Prostate gland (tissue), 2 donors: ENCODE measurements at regions not wholly inside any gene's neighbourhood (a gene's known extent, or its start where the extent isn't known, plus 50 kb on each side); places are given as distances from the start of the nearest gene placed in this dataset.

Experiments used
- DNase-seq: peaks from one replicate; pipeline ENCODE4 v3.0.0-alpha.2; 2019; ENCODE audit warnings: low spot score
- H3K27ac ChIP-seq, 2 donors: fragments of 200-600 bp; sonication (generic); 2 replicates each; pipeline ENCODE4 v1.5.1; 2017 to 2019
- H3K27me3 ChIP-seq: fragments of 200-600 bp; sonication (generic); replicated peaks from 2 replicates; pipeline ENCODE4 v1.5.1; 2019; ENCODE audit not compliant: insufficient read depth
- H3K36me3 ChIP-seq, 2 donors: fragments of 200-600 bp; sonication (generic); 1 replicate in 1 of 2; 2 replicates in 1 of 2; pipeline versions ENCODE4 v1.5.1 to v1.8.1; 2017 to 2019
- H3K4me1 ChIP-seq: fragments of 200-600 bp; sonication (generic); replicated peaks from 2 replicates; pipeline ENCODE4 v1.5.1; 2019
- H3K4me3 ChIP-seq, 2 donors: fragments of 200-600 bp; sonication (generic); 2 replicates each; pipeline ENCODE4 v1.5.1; 2017 to 2019
- H3K9me3 ChIP-seq: fragments of 200-600 bp; sonication (generic); 2 replicates; pipeline ENCODE4 v1.5.1; 2017
- CTCF ChIP-seq, 4 experiments: fragments of 200-600 bp in 2 of 4; fragments of 450-650 bp in 2 of 4; sonication (generic) in 2 of 4; IDR thresholded peaks; 1 replicate in 3 of 4; 2 replicates in 1 of 4; pipeline ENCODE4 v1.5.1; 2016 to 2019; ENCODE audit warnings: antibody characterized with exemption in 4 of 4, mild to moderate bottlenecking in 2 of 4, moderate library complexity in 2 of 4
- POLR2A ChIP-seq: fragments of 450-650 bp; IDR thresholded peaks from one replicate; pipeline ENCODE4 v1.6.1; 2016; ENCODE audit warnings: antibody characterized with exemption, mild to moderate bottlenecking
- POLR2AphosphoS5 ChIP-seq: sonication (generic); formaldehyde crosslinking; IDR thresholded peaks from one replicate; pipeline ENCODE4 v1.6.1; 2017; ENCODE audit warnings: antibody characterized with exemption
- WGBS: methylation state at CpG from one replicate; pipeline ENCODE4 v1.1.5; 2018; 5-methylcytosine and 5-hydroxymethylcytosine counted together
- intact Hi-C: fragments of 100-400 bp; cut with DNase I; formaldehyde crosslinking; loops from one replicate; pipeline ENCODE4 v1.14.2; 2022

GRCh38 chr1:43083375-43083891, 88.7 kb downstream of the EBNA1BP2 start:
- no peaks in the 10 kb centered on the region for H3K4me1 ChIP-seq
- H3K27me3 ChIP-seq: no peaks in the 10 kb centered on the region
- H3K9me3 ChIP-seq: no peaks in the 10 kb centered on the region
- 97% methylated on average over 1 of the region's 1 CpG for WGBS
- intact Hi-C loops: no loop called here
- TF ChIP-seq POLR2A (no peak), CTCF (IDR thresholded peaks at IDR 0.05) (no peak), POLR2AphosphoS5 (no peak)
- H3K4me3 ChIP-seq: no peak overlapping the region
- H3K27ac ChIP-seq: no peak overlapping the region
- DNase-seq: no peak
- H3K36me3 ChIP-seq: no peaks in the 10 kb centered on the region

GRCh38 chr1:43082740-43083139, 89.3 kb downstream of the EBNA1BP2 start:
- H3K36me3 ChIP-seq: no peaks in the 10 kb centered on the region
- intact Hi-C loops: no loop called here
- H3K4me1 ChIP-seq: no peaks in the 10 kb centered on the region
- H3K4me3 ChIP-seq: no peak overlapping the region
- no peaks in the 10 kb centered on the region for H3K9me3 ChIP-seq
- no peaks in the 10 kb centered on the region for H3K27me3 ChIP-seq
- DNase-seq: no peak
- TF ChIP-seq CTCF (IDR thresholded peaks at IDR 0.05) (no peak), POLR2AphosphoS5 (no peak), POLR2A (no peak)
- H3K27ac ChIP-seq: no peak overlapping the region
- 88% methylated on average over 6 of the region's 6 CpGs for WGBS

- Histone ChIP-seq H3K9me3 (no peaks in the 10 kb centered on the region), H3K27me3 (no peaks in the 10 kb centered on the region), H3K4me1 (no peaks in the 10 kb centered on the region), H3K4me3 (no peak overlapping the region), H3K36me3 (no peaks in the 10 kb centered on the region), H3K27ac (no peak overlapping the region)
- TF ChIP-seq POLR2A: no peak
- no peak for TF ChIP-seq CTCF (IDR thresholded peaks at IDR 0.05)
- TF ChIP-seq POLR2AphosphoS5: no peak
- no peak for DNase-seq
- WGBS: 82% methylated on average over 6 of the region's 6 CpGs
- intact Hi-C loops: no loop called here
Measured at GRCh38 chr1:43077273-43077672, 94.8 kb downstream of the EBNA1BP2 start.

GRCh38 chr1:43074709-43075108, 97.4 kb downstream of the EBNA1BP2 start:
- WGBS: 96% methylated on average over 2 of the region's 2 CpGs
- Histone ChIP-seq H3K27ac (no peak overlapping the region), H3K4me3 (no peak overlapping the region), H3K4me1 (no peaks in the 10 kb centered on the region), H3K36me3 (no peaks in the 10 kb centered on the region), H3K27me3 (no peaks in the 10 kb centered on the region), H3K9me3 (no peaks in the 10 kb centered on the region)
- TF ChIP-seq CTCF (IDR thresholded peaks at IDR 0.05) (no peak), POLR2A (no peak), POLR2AphosphoS5 (no peak)
- DNase-seq: no peak
- intact Hi-C loops: loop anchor here (5.0 kb wide), 3 partner anchors 142 to 497 kb away; no protein-coding TSS in a partner anchor

GRCh38 chr1:43074244-43074643, 97.8 kb downstream of the EBNA1BP2 start:
- no peaks in the 10 kb centered on the region for H3K36me3 ChIP-seq
- intact Hi-C loops: loop anchor here (5.0 kb wide), 3 partner anchors 142 to 497 kb away; no protein-coding TSS in a partner anchor
- no peak for DNase-seq
- WGBS: 79% methylated on average over 3 of the region's 3 CpGs
- H3K27me3 ChIP-seq: no peaks in the 10 kb centered on the region
- no peaks in the 10 kb centered on the region for H3K9me3 ChIP-seq
- TF ChIP-seq POLR2A: no peak
- peak in 1 of 4 experiments; percentile 24 for TF ChIP-seq CTCF (IDR thresholded peaks at IDR 0.05)
- no peak for TF ChIP-seq POLR2AphosphoS5
- H3K4me3 ChIP-seq: no peak overlapping the region
- no peaks in the 10 kb centered on the region for H3K4me1 ChIP-seq
- no peak overlapping the region for H3K27ac ChIP-seq
